ENCODE measurements at regions not wholly inside any gene's neighbourhood (a gene's known extent, or its start where the extent isn't known, plus 50 kb on each side); places are given as distances from the start of the nearest gene placed in this dataset.

- no peak for TF ChIP-seq CTCF (IDR thresholded peaks at IDR 0.05)
- no peak for TF ChIP-seq POLR2A (IDR thresholded peaks at IDR 0.05)
- no peak for TF ChIP-seq POLR2AphosphoS5 (IDR thresholded peaks at IDR 0.05; ENCODE audit: insufficient read depth in 1 of 2, low read depth in 1 of 2)
Observed at GRCh38 chr6:81298751-81299150, 453.7 kb downstream of the TENT5A start.
